Ascending aorta (tissue), 2 donors: ENCODE measurements at regions not wholly inside any gene's neighbourhood (a gene's known extent, or its start where the extent isn't known, plus 50 kb on each side); places are given as distances from the start of the nearest gene placed in this dataset.

Experiments used
- DNase-seq, 2 donors: peaks; one replicate each; pipeline ENCODE4 v3.0.0-alpha.2; 2019; ENCODE audit warnings: low spot score in 2 of 2
- H3K27ac ChIP-seq, 2 donors: fragments of 200-600 bp; sonication (generic); one replicate each; pipeline ENCODE4 v1.5.1; 2016 to 2017; ENCODE audit warnings: mild to moderate bottlenecking in 1 of 2
- H3K27me3 ChIP-seq: fragments of 200-600 bp; sonication (generic); one replicate; pipeline ENCODE4 v1.5.1; 2017
- H3K36me3 ChIP-seq, 2 donors: fragments of 200-600 bp; sonication (generic); one replicate each; pipeline ENCODE4 v1.5.1; 2016
- H3K4me1 ChIP-seq, 2 donors: fragments of 200-600 bp; sonication (generic); one replicate each; pipeline ENCODE4 v1.5.1; 2016 to 2017; ENCODE audit warnings: mild to moderate bottlenecking in 1 of 2
- H3K4me3 ChIP-seq, 2 donors: fragments of 200-600 bp; sonication (generic); one replicate each; pipeline ENCODE4 v1.5.1; 2016 to 2017; ENCODE audit warnings: mild to moderate bottlenecking in 1 of 2
- H3K9me3 ChIP-seq, 2 donors: fragments of 200-600 bp; sonication (generic); one replicate each; pipeline ENCODE4 v1.5.1; 2016
- intact Hi-C: fragments of 100-400 bp; cut with DNase I; formaldehyde crosslinking; loops from one replicate; pipeline ENCODE4 v1.15.1; 2023
- TF ChIP-seq, protein P1 (sequence below), 3 experiments: fragments of 200-600 bp in 2 of 3; fragments of 450-650 bp in 1 of 3; sonication (generic) in 2 of 3; IDR thresholded peaks; one replicate each; pipeline ENCODE4 v1.5.1; 2016 to 2019; ENCODE audit warnings: antibody characterized with exemption in 3 of 3, mild to moderate bottlenecking in 1 of 3, moderate library complexity in 1 of 3

DNA sequence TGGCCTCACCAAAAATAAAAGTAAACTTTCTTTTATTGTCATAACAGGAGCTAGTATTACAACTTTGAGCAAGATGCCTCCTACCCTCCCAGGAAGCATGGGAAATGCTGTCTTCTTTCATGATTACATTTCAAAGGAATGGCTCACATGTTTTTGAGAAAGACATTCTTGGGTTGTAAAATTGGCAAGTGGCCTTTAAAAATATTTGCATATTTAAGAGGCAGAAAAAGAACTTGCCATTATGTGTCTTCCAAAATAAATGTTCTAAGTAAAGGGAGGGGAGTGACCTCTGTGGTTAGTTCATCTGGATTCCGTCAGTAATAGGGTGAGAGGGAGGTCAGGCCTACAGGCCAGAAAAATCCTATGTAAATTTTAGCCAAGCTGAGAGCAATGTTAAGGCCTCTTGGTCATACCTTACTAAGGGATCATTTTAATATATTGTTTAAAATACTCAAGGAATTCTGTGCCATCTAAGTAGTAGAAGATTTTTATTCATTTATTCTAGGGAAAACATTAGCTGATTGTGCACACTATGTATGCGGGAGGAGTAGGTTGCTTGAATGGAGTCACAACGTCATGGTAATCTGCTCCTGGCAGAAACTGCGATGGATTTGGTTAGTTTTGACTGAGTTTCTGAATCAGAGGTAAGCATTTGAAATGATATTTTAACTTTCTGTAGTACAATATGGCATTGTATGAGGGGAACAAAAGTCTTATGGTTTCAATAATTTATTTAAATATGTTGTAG, 1485.7 kb upstream of the CDH9 start:
- Histone ChIP-seq H3K27ac (peak overlapping the region; percentile 22 to 27), H3K36me3 (no peaks in the 10 kb centered on the region), H3K4me3 (no peak overlapping the region), H3K27me3 (no peaks in the 10 kb centered on the region), H3K9me3 (peaks cover 0 to 6% of the 10 kb centered on the region in 2 donors), H3K4me1 (no peaks in the 10 kb centered on the region)
- DNase-seq: no peak
- intact Hi-C loops: no loop called here
- TF ChIP-seq, protein P1, sequence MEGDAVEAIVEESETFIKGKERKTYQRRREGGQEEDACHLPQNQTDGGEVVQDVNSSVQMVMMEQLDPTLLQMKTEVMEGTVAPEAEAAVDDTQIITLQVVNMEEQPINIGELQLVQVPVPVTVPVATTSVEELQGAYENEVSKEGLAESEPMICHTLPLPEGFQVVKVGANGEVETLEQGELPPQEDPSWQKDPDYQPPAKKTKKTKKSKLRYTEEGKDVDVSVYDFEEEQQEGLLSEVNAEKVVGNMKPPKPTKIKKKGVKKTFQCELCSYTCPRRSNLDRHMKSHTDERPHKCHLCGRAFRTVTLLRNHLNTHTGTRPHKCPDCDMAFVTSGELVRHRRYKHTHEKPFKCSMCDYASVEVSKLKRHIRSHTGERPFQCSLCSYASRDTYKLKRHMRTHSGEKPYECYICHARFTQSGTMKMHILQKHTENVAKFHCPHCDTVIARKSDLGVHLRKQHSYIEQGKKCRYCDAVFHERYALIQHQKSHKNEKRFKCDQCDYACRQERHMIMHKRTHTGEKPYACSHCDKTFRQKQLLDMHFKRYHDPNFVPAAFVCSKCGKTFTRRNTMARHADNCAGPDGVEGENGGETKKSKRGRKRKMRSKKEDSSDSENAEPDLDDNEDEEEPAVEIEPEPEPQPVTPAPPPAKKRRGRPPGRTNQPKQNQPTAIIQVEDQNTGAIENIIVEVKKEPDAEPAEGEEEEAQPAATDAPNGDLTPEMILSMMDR (IDR thresholded peaks at IDR 0.05): no peak

DNA sequence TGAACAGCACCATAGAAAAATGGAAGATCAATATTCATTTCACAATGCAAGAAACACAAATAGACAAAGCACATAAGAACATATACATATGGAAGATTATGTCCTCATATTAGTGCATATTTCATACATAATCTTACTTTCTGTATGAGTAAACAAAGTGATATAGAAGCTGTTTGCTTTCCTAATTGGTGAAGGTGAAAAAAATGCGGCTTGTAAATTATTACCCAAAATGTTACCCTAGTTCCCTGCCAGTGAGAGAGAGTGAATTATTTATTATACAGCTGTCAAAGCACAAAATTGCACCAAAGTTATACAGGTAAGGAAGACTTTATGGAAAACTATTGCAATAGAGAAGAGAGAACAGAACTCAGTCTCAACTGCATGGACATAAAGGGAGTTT, 1485.0 kb upstream of the CDH9 start:
- Histone ChIP-seq H3K9me3 (peaks cover 0 to 6% of the 10 kb centered on the region in 2 donors), H3K4me3 (no peak overlapping the region), H3K36me3 (no peaks in the 10 kb centered on the region), H3K27me3 (no peaks in the 10 kb centered on the region), H3K4me1 (no peaks in the 10 kb centered on the region), H3K27ac (peak overlapping the region; percentile 22 to 27)
- TF ChIP-seq, protein P1 (IDR thresholded peaks at IDR 0.05): no peak
- no peak for DNase-seq
- intact Hi-C loops: no loop called here

DNA sequence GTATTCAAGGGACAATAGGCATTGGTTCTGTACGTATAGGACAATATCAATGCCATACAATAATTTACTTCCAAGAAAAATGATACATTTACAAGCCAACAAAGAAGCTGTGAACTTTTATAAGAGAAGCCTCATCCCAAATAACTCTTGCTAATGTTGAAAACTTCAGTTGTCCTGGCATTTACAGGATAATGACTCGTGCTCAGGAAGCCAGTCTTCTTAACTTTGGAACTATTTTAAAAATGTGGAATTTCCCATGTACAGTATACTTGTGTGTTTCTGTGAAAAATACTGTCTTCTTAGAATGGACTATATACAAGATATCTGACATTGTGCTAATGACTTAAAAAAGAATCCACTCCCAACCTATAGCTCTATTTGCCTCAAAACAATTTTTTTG, 1479.3 kb upstream of the CDH9 start:
- TF ChIP-seq, protein P1 (IDR thresholded peaks at IDR 0.05): no peak
- H3K27me3 ChIP-seq: no peaks in the 10 kb centered on the region
- no peaks in the 10 kb centered on the region for H3K4me1 ChIP-seq
- intact Hi-C loops: no loop called here
- H3K27ac ChIP-seq: no peak overlapping the region
- no peaks in the 10 kb centered on the region for H3K9me3 ChIP-seq
- no peak for DNase-seq
- H3K4me3 ChIP-seq: no peak overlapping the region
- H3K36me3 ChIP-seq: no peaks in the 10 kb centered on the region

DNA sequence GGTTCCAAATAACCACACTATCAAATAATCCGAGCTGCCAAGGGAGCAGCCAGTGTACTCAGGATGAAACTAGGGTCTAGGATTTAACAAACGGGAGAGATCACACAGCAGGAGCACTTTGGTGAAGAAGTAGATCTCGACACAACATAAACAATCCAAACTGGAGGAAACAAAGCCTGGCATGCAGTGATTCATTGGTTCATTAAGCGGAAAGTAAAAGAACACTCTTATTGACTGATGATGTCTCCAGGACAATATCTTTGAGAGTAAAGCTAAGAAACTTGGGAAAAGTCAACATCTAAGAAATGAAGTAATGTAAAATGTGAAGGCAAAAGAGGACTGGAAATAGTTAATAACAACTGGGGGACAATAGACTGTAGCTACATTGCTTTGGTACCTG, 1478.3 kb upstream of the CDH9 start:
- TF ChIP-seq, protein P1 (IDR thresholded peaks at IDR 0.05): no peak
- H3K27me3 ChIP-seq: no peaks in the 10 kb centered on the region
- H3K4me3 ChIP-seq: no peak overlapping the region
- intact Hi-C loops: no loop called here
- H3K9me3 ChIP-seq: no peaks in the 10 kb centered on the region
- DNase-seq: no peak
- no peaks in the 10 kb centered on the region for H3K4me1 ChIP-seq
- H3K27ac ChIP-seq: no peak overlapping the region
- no peaks in the 10 kb centered on the region for H3K36me3 ChIP-seq

DNA sequence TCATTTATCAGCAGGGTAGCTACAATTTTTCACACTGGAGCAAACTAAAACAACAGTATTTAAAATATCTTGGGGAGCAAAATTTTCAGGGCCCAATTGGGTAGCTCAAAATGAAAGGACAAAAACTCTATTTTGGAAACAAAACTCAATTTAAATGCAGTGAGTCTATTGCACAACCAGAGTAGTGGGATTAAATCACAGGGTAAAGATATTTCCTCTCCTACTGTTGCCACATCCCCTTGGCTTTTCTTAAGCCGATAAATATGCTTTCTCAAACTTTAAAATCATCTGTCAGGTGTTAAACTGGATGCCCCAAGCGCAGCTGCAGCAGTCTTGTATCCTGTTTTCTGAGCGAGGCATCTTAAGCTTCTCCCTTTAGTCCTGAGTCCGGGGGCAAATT, 1474.3 kb upstream of the CDH9 start:
- Histone ChIP-seq H3K27me3 (no peaks in the 10 kb centered on the region), H3K4me1 (no peaks in the 10 kb centered on the region), H3K4me3 (no peak overlapping the region), H3K9me3 (no peaks in the 10 kb centered on the region), H3K27ac (no peak overlapping the region), H3K36me3 (no peaks in the 10 kb centered on the region)
- no peak for DNase-seq
- TF ChIP-seq, protein P1 (IDR thresholded peaks at IDR 0.05): no peak
- intact Hi-C loops: no loop called here

DNA sequence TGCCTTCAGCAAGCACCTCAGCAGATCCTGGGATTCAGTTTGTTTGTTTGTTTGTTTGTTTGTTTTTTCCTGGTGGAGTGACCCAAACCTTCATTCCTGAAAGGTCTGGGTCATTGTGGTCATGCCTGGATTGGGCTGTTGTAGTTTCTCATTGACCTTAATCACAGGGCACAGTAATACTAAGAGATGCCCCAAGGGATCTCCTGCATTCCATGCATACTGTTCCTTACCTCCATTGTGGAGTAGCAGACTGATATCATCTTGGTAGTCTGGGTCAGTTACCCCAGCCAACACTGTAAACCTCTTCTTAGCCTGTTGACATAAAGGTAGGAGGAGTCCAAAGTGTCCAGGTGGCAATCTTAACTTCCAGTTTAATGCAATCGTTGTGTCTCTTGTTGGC, 1466.7 kb upstream of the CDH9 start:
- H3K9me3 ChIP-seq: no peaks in the 10 kb centered on the region
- H3K27ac ChIP-seq: no peak overlapping the region
- TF ChIP-seq, protein P1 (IDR thresholded peaks at IDR 0.05): no peak
- no peaks in the 10 kb centered on the region for H3K4me1 ChIP-seq
- H3K4me3 ChIP-seq: no peak overlapping the region
- DNase-seq: no peak
- no peaks in the 10 kb centered on the region for H3K27me3 ChIP-seq
- H3K36me3 ChIP-seq: no peaks in the 10 kb centered on the region
- intact Hi-C loops: no loop called here
